WERI-Rb-1 (cell line): ENCODE measurements at regions not wholly inside any gene's neighbourhood (a gene's known extent, or its start where the extent isn't known, plus 50 kb on each side); places are given as distances from the start of the nearest gene placed in this dataset.
A peak's percentile ranks its signal among the peaks of the same experiment; 100 is the strongest.

Experiments
- DNase-seq: peaks from one replicate; pipeline ENCODE4 v3.0.0-alpha.2; 2020
- H3K27ac ChIP-seq: fragments of 250-450 bp; sonication (Bioruptor Pico); 2 replicates; pipeline ENCODE4 v1.5.1; 2020; ENCODE audit warnings: mild to moderate bottlenecking, moderate library complexity
- H3K27me3 ChIP-seq: fragments of 250-450 bp; sonication (Bioruptor Pico); 2 replicates; pipeline ENCODE4 v1.5.1; 2021; ENCODE audit warnings: mild to moderate bottlenecking, low read depth, moderate library complexity; ENCODE audit not compliant: insufficient read depth, severe bottlenecking
- H3K36me3 ChIP-seq: fragments of 250-450 bp; sonication (Bioruptor Pico); 2 replicates; pipeline ENCODE4 v1.5.1; 2020; ENCODE audit warnings: mild to moderate bottlenecking, moderate library complexity
- H3K4me3 ChIP-seq: 2 replicates; pipeline ENCODE4 v1.5.1; 2011; ENCODE audit warnings: low read depth, mild to moderate bottlenecking, control low read depth, low read length
- H3K9me3 ChIP-seq: fragments of 250-450 bp; sonication (Bioruptor Pico); 2 replicates; pipeline ENCODE4 v1.5.1; 2021; ENCODE audit warnings: mild to moderate bottlenecking, moderate library complexity; ENCODE audit not compliant: severe bottlenecking
- CTCF ChIP-seq: IDR thresholded peaks from 2 replicates; pipeline ENCODE4 v1.5.1; 2011; ENCODE audit warnings: low read depth, mild to moderate bottlenecking, control low read depth, inconsistent platforms, low read length

- TF ChIP-seq CTCF, result no peak
- Histone ChIP-seq H3K9me3 (no peaks in the 10 kb centered on the region), H3K36me3 (no peaks in the 10 kb centered on the region), H3K4me3 (no peak overlapping the region), H3K27me3 (no peaks in the 10 kb centered on the region), H3K27ac (no peak overlapping the region)
- no peak for DNase-seq
These were observed 222.2 kb upstream of the PPP2R2D start for GRCh38 chr10:131678613-131679012.

GRCh38 chr10:131679926-131680325, 220.9 kb upstream of the PPP2R2D start:
- H3K9me3 ChIP-seq, result no peaks in the 10 kb centered on the region
- H3K36me3 ChIP-seq, result no peaks in the 10 kb centered on the region
- H3K4me3 ChIP-seq, result no peak overlapping the region
- no peak for DNase-seq
- no peak overlapping the region for H3K27ac ChIP-seq
- no peak for TF ChIP-seq CTCF
- no peaks in the 10 kb centered on the region for H3K27me3 ChIP-seq

- no peaks in the 10 kb centered on the region for H3K9me3 ChIP-seq
- 0 out of 2 replicates have a peak overlapping the region, but pooled peaks have one; percentile 26 for H3K27ac ChIP-seq
- no peaks in the 10 kb centered on the region for H3K27me3 ChIP-seq
- TF ChIP-seq CTCF, result no peak
- no peaks in the 10 kb centered on the region for H3K36me3 ChIP-seq
- peak; percentile 57 for DNase-seq
- H3K4me3 ChIP-seq, result no peak overlapping the region
These were observed 219.7 kb upstream of the PPP2R2D start for GRCh38 chr10:131681122-131681521.

GRCh38 chr10:131681656-131682055, 219.2 kb upstream of the PPP2R2D start:
- no peaks in the 10 kb centered on the region for H3K36me3 ChIP-seq
- 0 out of 2 replicates have a peak overlapping the region, but pooled peaks have one; percentile 26 for H3K27ac ChIP-seq
- no peak for TF ChIP-seq CTCF
- no peak overlapping the region for H3K4me3 ChIP-seq
- no peaks in the 10 kb centered on the region for H3K27me3 ChIP-seq
- no peaks in the 10 kb centered on the region for H3K9me3 ChIP-seq
- DNase-seq, result no peak

GRCh38 chr10:131682271-131682962, 218.4 kb upstream of the PPP2R2D start:
- no peak for DNase-seq
- Histone ChIP-seq H3K27me3 (no peaks in the 10 kb centered on the region), H3K27ac (no peak overlapping the region), H3K4me3 (no peak overlapping the region), H3K36me3 (no peaks in the 10 kb centered on the region), H3K9me3 (no peaks in the 10 kb centered on the region)
- TF ChIP-seq CTCF, result no peak
